H9 (cell line): ENCODE measurements at regions not wholly inside any gene's neighbourhood (a gene's known extent, or its start where the extent isn't known, plus 50 kb on each side); places are given as distances from the start of the nearest gene placed in this dataset.
"Not testable (repeated sequence)": the region's sequence is repeated elsewhere in the genome, so short reads cannot be mapped to it uniquely, and the experiment has no call there.

Source experiments
- DNase-seq: peaks from one replicate; pipeline ENCODE4 v3.0.0-alpha.2; 2017
- H2AFZ ChIP-seq: one replicate; pipeline ENCODE4 v1.6.1; 2013; ENCODE audit warnings: mild to moderate bottlenecking, low read length, control low read depth, moderate library complexity
- H2AK5ac ChIP-seq: 2 replicates; pipeline ENCODE4 v1.6.1; 2013; ENCODE audit warnings: low read length, control low read depth, mixed read lengths; ENCODE audit not compliant: insufficient read length
- H2BK120ac ChIP-seq: one replicate; pipeline ENCODE4 v1.6.1; 2013; ENCODE audit warnings: low read depth, mild to moderate bottlenecking, low read length, control low read depth, inconsistent platforms; ENCODE audit not compliant: poor library complexity, severe bottlenecking
- H2BK12ac ChIP-seq: 2 replicates; pipeline ENCODE4 v1.6.1; 2013; ENCODE audit warnings: low read length, control low read depth, mixed read lengths, low read depth; ENCODE audit not compliant: insufficient read length
- H2BK15ac ChIP-seq: 2 replicates; pipeline ENCODE4 v1.6.1; 2013; ENCODE audit warnings: low read depth, low read length, control low read depth
- H2BK20ac ChIP-seq: one replicate; pipeline ENCODE4 v1.6.1; 2013; ENCODE audit warnings: low read depth, mild to moderate bottlenecking, low read length, control low read depth, inconsistent platforms; ENCODE audit not compliant: poor library complexity, severe bottlenecking
- H2BK5ac ChIP-seq: 2 replicates; pipeline ENCODE4 v1.6.1; 2013; ENCODE audit warnings: low read length, control low read depth, mixed read lengths; ENCODE audit not compliant: insufficient read length
- H3K14ac ChIP-seq: 2 replicates; pipeline ENCODE4 v1.6.1; 2013; ENCODE audit warnings: low read length, control low read depth; ENCODE audit not compliant: insufficient read depth
- H3K18ac ChIP-seq: 2 replicates; pipeline ENCODE4 v1.6.1; 2013; ENCODE audit warnings: low read depth, mild to moderate bottlenecking, mixed read lengths, low read length, control low read depth; ENCODE audit not compliant: insufficient read length
- H3K23ac ChIP-seq: 2 replicates; pipeline ENCODE4 v1.6.1; 2013; ENCODE audit warnings: low read length, control low read depth, mixed read lengths, low read depth; ENCODE audit not compliant: insufficient read length
- H3K23me2 ChIP-seq: 2 replicates; pipeline ENCODE4 v1.6.1; 2013; ENCODE audit warnings: low read depth, mild to moderate bottlenecking, mixed read lengths, low read length, control low read depth; ENCODE audit not compliant: insufficient read length, poor library complexity, severe bottlenecking
- H3K27ac ChIP-seq: 2 replicates; pipeline ENCODE4 v1.5.1; 2013; ENCODE audit warnings: low read length, control low read depth, mixed read lengths, low read depth; ENCODE audit not compliant: insufficient read length
- H3K27me3 ChIP-seq: 2 replicates; pipeline ENCODE4 v1.6.1; 2013; ENCODE audit warnings: low read length, control low read depth, inconsistent platforms; ENCODE audit not compliant: insufficient read depth
- H3K4ac ChIP-seq: 2 replicates; pipeline ENCODE4 v1.6.1; 2013; ENCODE audit warnings: low read depth, mild to moderate bottlenecking, control low read depth, inconsistent platforms, low read length, moderate library complexity
- H3K4me1 ChIP-seq: 2 replicates; pipeline ENCODE4 v1.6.1; 2013; ENCODE audit warnings: low read length, control low read depth, inconsistent platforms; ENCODE audit not compliant: insufficient read depth
- H3K4me2 ChIP-seq: 2 replicates; pipeline ENCODE4 v1.6.1; 2013; ENCODE audit warnings: low read length, control low read depth, mixed read lengths; ENCODE audit not compliant: insufficient read length, insufficient read depth
- H3K56ac ChIP-seq: 2 replicates; pipeline ENCODE4 v1.6.1; 2013; ENCODE audit warnings: low read depth, mild to moderate bottlenecking, mixed read lengths, low read length, control low read depth; ENCODE audit not compliant: insufficient read length
- H3K79me1 ChIP-seq: 2 replicates; pipeline ENCODE4 v1.6.1; 2013; ENCODE audit warnings: low read depth, mild to moderate bottlenecking, moderate library complexity, low read length, control low read depth, inconsistent platforms; ENCODE audit not compliant: insufficient read depth, poor library complexity, severe bottlenecking
- H3K79me2 ChIP-seq: 2 replicates; pipeline ENCODE4 v1.6.1; 2013; ENCODE audit warnings: low read length, control low read depth, inconsistent platforms; ENCODE audit not compliant: insufficient read depth
- H3K9ac ChIP-seq: 2 replicates; pipeline ENCODE4 v1.6.1; 2013; ENCODE audit warnings: low read length, control low read depth, mixed read lengths; ENCODE audit not compliant: insufficient read length; ENCODE audit errors: extremely low read depth
- H3K9me3 ChIP-seq: one replicate; pipeline ENCODE4 v1.6.1; 2013; ENCODE audit warnings: low read depth, low read length, inconsistent platforms; ENCODE audit not compliant: control insufficient read depth
- H3T11ph ChIP-seq: one replicate; pipeline ENCODE4 v1.6.1; 2013; ENCODE audit warnings: mild to moderate bottlenecking, low read length, control low read depth, inconsistent platforms
- H4K20me1 ChIP-seq: one replicate; pipeline ENCODE4 v1.6.1; 2013; ENCODE audit not compliant: control insufficient read depth, insufficient read length, insufficient read depth
- H4K5ac ChIP-seq: 2 replicates; pipeline ENCODE4 v1.6.1; 2013; ENCODE audit warnings: low read depth, mild to moderate bottlenecking, mixed read lengths, low read length, control low read depth; ENCODE audit not compliant: insufficient read length
- H4K8ac ChIP-seq: replicated peaks from 2 replicates; pipeline ENCODE4 v1.6.1; 2013; ENCODE audit warnings: low read length, control low read depth, mixed read lengths, low read depth; ENCODE audit not compliant: insufficient read length
- H4K91ac ChIP-seq: 2 replicates; pipeline ENCODE4 v1.6.1; 2013; ENCODE audit warnings: low read depth, mild to moderate bottlenecking, moderate library complexity, mixed read lengths, low read length, control low read depth; ENCODE audit not compliant: insufficient read length
- H3K27ac Mint-ChIP-seq, 3 experiments: 2 replicates in 2 of 3; 3 replicates in 1 of 3; pipeline ENCODE4 v1.8.0; 2020 to 2021; ENCODE audit warnings: mixed read lengths in 3 of 3, mild to moderate bottlenecking in 1 of 3, moderate library complexity in 1 of 3
- H3K27me3 Mint-ChIP-seq: 2 replicates; pipeline ENCODE4 v1.8.0; 2021; ENCODE audit warnings: low read depth, mild to moderate bottlenecking, moderate library complexity, mixed read lengths
- H3K36me3 Mint-ChIP-seq, 3 experiments: 2 replicates in 2 of 3; 3 replicates in 1 of 3; pipeline ENCODE4 v1.8.0; 2020 to 2021; ENCODE audit warnings: low read depth in 3 of 3, mixed read lengths in 3 of 3; ENCODE audit not compliant: insufficient read depth in 1 of 3
- H3K4me1 Mint-ChIP-seq, 2 experiments: 2 replicates each; pipeline ENCODE4 v1.8.0; 2020; ENCODE audit warnings: mixed read lengths in 2 of 2
- H3K4me3 Mint-ChIP-seq, 2 experiments: 2 replicates in 1 of 2; 3 replicates in 1 of 2; pipeline ENCODE4 v1.8.0; 2020 to 2021; ENCODE audit warnings: mild to moderate bottlenecking in 2 of 2, mixed read lengths in 2 of 2, moderate library complexity in 1 of 2
- H3K9me3 Mint-ChIP-seq, 2 experiments: 2 replicates in 1 of 2; 3 replicates in 1 of 2; pipeline ENCODE4 v1.8.0; 2020; ENCODE audit warnings: mild to moderate bottlenecking in 2 of 2, mixed read lengths in 2 of 2, moderate library complexity in 1 of 2
- WGBS: extraction: QIAGEN DNeasy Blood & Tissue Kit; methylation state at CpG from one replicate; pipeline ENCODE4 v1.1.7; 2013; ENCODE audit warnings: missing lambda C conversion rate, low lambda C conversion rate, mixed read lengths; ENCODE audit not compliant: insufficient read length; ENCODE audit errors: extremely low coverage; 5-methylcytosine and 5-hydroxymethylcytosine counted together
- TF ChIP-seq, protein P1 (sequence below): fragments of 200-600 bp; sonication (generic); conservative IDR thresholded peaks from 3 replicates; pipeline ENCODE4 v1.8.0; 2021; ENCODE audit warnings: antibody characterized with exemption, mild to moderate bottlenecking

- Histone ChIP-seq H3K14ac (no peak overlapping the region), H3K18ac (no peak overlapping the region), H3K9ac (no peak overlapping the region), H2BK20ac (no peak overlapping the region), H3K27me3 (no peaks in the 10 kb centered on the region), H3T11ph (no peak overlapping the region), H4K5ac (no peak overlapping the region), H2BK12ac (no peak overlapping the region), H4K8ac (no peak overlapping the region), H3K56ac (no peak overlapping the region), H4K20me1 (no peaks in the 10 kb centered on the region), H2BK120ac (no peak overlapping the region), H3K4me1 (no peaks in the 10 kb centered on the region), H2AFZ (no peak overlapping the region), H3K4me2 (no peak overlapping the region), H2BK15ac (no peak overlapping the region), H3K23ac (no peak overlapping the region), H2AK5ac (no peak overlapping the region), H3K27ac (no peak overlapping the region), H2BK5ac (no peak overlapping the region), H3K79me1 (no peaks in the 10 kb centered on the region), H3K9me3 (peaks cover 64% of the 10 kb centered on the region), H3K4ac (no peak overlapping the region), H4K91ac (no peak overlapping the region), H3K23me2 (no peaks in the 10 kb centered on the region), H3K79me2 (no peaks in the 10 kb centered on the region)
- no CpG with 5 or more reads among the region's 4 CpGs for WGBS
- Mint-ChIP-seq H3K27me3 (no peaks in the 10 kb centered on the region; the same call in 1 of the 2 replicates), H3K27ac (no peak overlapping the region), H3K36me3 (peaks cover 14 to 32% (median 14%) of the 10 kb centered on the region in 3 experiments), H3K9me3 (peaks cover 90 to 95% of the 10 kb centered on the region in 2 experiments), H3K4me1 (no peaks in the 10 kb centered on the region), H3K4me3 (no peak overlapping the region)
- DNase-seq = no peak
- TF ChIP-seq, protein P1, sequence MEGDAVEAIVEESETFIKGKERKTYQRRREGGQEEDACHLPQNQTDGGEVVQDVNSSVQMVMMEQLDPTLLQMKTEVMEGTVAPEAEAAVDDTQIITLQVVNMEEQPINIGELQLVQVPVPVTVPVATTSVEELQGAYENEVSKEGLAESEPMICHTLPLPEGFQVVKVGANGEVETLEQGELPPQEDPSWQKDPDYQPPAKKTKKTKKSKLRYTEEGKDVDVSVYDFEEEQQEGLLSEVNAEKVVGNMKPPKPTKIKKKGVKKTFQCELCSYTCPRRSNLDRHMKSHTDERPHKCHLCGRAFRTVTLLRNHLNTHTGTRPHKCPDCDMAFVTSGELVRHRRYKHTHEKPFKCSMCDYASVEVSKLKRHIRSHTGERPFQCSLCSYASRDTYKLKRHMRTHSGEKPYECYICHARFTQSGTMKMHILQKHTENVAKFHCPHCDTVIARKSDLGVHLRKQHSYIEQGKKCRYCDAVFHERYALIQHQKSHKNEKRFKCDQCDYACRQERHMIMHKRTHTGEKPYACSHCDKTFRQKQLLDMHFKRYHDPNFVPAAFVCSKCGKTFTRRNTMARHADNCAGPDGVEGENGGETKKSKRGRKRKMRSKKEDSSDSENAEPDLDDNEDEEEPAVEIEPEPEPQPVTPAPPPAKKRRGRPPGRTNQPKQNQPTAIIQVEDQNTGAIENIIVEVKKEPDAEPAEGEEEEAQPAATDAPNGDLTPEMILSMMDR = no peak
Observed at GRCh38 chr16:31641279-31641678, 113.6 kb downstream of the AHSP start.

- not testable (repeated sequence) for H3K79me1 ChIP-seq, H3K27ac ChIP-seq
Observed at GRCh38 chr16:31655674-31656073, 128.0 kb downstream of the AHSP start.

More at GRCh38 chr16:31655674-31656073, 128.0 kb downstream of the AHSP start:
- H3K9me3 ChIP-seq = peaks cover 25% of the 10 kb centered on the region
- H3K27ac Mint-ChIP-seq, H3K27me3 Mint-ChIP-seq, H2BK20ac ChIP-seq, H3K4me1 Mint-ChIP-seq, H3K27me3 ChIP-seq, H2AFZ ChIP-seq, H3K4me3 Mint-ChIP-seq, H4K91ac ChIP-seq, H3K9ac ChIP-seq, H3K4me2 ChIP-seq, H2BK120ac ChIP-seq, H3T11ph ChIP-seq, H3K14ac ChIP-seq, H3K79me2 ChIP-seq, H2AK5ac ChIP-seq, H3K4me1 ChIP-seq, H3K4ac ChIP-seq, H4K8ac ChIP-seq, DNase-seq, H4K20me1 ChIP-seq, H2BK12ac ChIP-seq, H2BK5ac ChIP-seq, H3K23ac ChIP-seq, H3K23me2 ChIP-seq, H4K5ac ChIP-seq, H2BK15ac ChIP-seq, H3K18ac ChIP-seq, H3K56ac ChIP-seq: not testable (repeated sequence)
- peaks cover 66 to 75% of the 10 kb centered on the region in 2 experiments for H3K9me3 Mint-ChIP-seq
- WGBS = no CpG with 5 or more reads among the region's 4 CpGs
- peaks cover 0 to 16% (median 5%) of the 10 kb centered on the region in 3 experiments; a peak in 6 of 7 replicates for H3K36me3 Mint-ChIP-seq
